Hematopoietic multipotent progenitor cell (in vitro differentiated cells): ENCODE measurements at regions not wholly inside any gene's neighbourhood (a gene's known extent, or its start where the extent isn't known, plus 50 kb on each side); places are given as distances from the start of the nearest gene placed in this dataset.

ENCODE experiments used
- DNase-seq, 3 donors: peaks; one replicate each; pipeline ENCODE4 v3.0.0-alpha.2; 2011 to 2015; ENCODE audit warnings: low read depth in 2 of 3, low spot score in 2 of 3

DNA sequence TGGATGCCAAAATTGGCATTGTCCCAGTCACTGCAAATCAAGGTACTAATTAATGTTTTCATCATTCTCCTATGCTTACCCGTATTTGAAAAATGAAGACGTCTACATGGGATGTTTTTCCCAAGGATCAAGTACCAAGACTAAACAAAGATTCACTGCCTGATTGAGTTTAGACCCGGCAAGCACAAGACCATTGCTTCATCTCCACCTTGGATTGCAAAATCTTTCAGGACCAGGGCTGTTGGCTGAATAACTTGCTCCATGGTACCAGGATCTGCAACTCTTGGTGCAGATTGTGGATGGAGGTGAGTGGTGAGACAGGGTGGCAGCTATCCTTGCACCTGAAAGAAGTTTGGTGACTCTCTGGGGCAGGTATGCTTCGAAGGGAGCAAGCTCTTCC lies 122.5 kb upstream of the ETS2 start:
- no peak for DNase-seq

DNA sequence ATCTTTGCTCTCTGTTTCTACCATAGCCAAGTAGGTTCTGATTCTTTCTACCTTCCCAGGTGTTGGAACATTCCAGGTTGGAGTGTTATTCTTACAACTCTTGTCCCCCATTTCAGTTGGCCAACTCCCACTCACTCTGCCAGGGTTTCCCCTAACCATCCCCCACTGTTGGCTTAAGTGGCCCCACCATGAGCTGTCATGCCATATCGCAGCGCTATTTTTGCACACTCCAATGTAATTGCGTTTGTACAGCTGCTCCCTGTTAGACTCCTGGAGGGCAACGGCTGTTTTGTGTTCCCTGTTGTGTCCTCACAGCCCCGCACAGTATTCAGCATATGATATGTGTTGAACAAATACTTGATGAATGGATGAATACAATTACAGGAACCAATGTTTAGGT lies 117.7 kb upstream of the ETS2 start:
- no peak for DNase-seq

DNA sequence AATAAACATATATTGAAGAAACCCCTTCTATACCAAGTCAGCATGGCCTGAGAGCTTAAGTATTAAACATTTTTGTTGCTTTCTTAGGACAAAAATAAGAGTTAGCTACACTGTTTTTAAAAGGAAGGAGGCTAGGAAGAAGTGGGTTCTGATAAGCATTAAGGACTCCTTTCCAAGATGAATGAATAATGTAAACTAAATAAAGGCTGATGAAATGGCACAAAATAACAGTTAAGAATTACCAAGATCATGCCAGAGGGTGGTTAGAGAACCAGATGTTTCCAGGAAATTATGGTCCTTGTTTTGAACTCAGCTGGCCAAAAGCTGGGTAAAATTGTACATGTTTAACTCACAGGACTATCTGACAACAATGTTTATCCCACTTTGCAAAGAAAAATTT lies 114.1 kb upstream of the ETS2 start:
- DNase-seq, result peak in 2 of 3 donors; percentile 16 to 56

DNA sequence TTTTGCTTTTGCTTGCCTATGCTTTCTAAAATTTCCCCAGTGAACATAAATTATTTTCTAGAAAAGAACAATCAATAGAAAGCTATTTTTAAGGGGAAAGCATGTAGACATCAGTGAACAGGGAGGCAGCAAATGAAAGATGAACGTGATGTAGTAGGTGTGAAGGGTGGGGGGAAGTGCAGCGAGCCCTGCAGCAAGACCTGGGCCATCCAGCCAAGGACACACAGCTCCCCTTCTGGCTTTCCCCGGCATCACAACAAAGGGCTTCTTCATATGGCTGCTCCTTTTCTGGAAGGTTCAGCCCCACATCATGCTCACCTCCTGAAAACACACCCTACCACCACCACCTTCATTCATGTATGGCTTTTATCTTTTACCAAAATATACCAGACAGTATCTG lies 109.2 kb upstream of the ETS2 start:
- no peak for DNase-seq

DNA sequence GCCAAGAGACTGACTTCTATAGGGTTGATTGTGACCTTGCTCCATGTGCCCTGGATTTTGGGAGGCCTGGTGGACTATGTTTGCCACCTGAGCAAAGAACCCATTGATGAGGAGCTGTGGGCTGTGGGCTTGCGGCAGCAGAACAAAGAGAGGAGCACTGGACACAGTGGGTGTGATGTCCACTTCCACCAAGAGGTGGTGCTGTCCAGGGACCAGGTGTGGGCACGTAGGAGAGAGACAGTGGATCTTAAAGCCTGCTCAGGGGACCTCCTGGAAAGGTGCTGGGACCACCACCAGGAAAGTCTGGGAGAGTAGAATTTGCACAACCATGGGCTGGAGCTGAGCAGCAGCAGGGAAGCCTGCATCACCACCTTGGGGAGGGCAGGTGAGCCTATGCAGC lies 106.7 kb upstream of the ETS2 start:
- no peak for DNase-seq

DNA sequence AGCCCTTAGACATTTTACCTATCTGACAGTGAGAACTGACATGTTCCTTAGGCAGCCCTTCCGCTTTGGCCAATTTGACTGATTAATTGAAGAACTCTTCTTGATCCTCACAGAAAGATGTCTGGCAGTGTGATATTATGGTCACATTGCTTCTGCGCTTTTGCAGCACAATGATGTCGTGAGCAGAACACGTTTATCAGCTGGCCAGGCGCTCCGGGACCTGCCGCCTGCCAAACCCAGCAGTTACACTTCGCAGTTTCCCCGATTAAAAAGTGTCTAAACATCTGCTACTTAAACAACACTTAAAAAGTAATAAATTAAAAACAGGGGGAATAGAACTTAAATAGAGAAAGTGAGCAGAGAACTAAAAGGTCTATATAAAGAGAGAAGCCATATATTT lies 103.5 kb upstream of the ETS2 start:
- no peak for DNase-seq

DNA sequence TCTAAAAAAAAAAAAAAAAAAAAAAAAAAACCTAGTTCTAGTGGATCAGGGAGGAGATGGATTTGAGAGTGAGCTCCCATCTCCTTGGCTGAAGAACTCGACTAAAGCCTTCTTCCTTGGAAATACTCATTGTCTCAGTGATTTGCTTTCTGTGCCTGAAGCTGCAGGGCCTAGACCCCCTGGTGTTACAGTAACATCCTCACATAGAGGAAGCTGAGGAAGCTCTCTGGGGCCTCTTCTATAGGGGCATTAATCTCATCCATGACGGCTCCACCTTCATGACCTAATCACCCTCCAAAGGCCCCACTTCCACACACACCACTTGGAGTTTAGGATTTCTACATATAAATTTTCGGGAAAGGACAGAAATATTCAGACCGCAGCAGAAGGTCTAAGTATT lies 95.9 kb upstream of the ETS2 start:
- peak in 1 of 3 donors; percentile 41 for DNase-seq

DNA sequence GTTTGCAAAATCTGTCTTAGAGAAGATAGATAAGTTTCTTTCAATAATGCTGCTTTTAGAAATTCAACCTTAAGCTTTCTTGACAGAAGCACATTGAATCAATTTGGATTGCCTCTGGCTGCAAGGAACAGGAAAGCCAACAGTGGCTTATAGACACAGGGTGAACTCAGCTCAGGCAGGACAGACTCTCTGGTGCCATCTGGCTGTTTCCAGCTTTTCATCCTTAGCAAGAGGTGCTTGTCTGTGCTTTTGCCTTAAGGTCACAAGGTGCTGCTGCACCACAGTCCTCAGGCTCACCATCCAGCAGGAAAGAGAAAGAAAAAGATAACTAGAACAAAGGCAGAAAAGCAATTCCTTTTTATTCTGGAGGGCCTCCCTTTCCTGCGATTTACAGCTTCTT lies 93.7 kb upstream of the ETS2 start:
- DNase-seq, result peak in 2 of 3 donors; percentile 28 to 41

DNA sequence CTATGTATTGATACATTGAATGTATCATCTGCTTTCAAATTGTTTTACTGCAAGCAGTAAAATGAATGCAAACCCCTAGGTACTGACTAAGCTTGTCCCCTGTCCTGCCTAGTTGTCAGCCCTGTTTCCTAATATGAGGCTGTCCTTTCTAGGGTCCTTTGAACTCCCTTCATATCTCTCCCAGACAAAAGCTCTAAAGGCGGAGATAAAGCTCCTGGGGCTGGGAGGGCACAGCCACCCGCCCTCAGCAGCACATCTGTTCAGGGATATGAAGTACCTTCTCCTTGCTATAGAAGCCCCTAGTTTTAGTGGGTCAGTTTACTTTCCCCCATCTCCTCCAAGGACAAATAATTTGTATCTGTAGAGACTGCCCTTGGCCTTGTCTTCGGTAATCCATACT lies 93.1 kb upstream of the ETS2 start:
- no peak for DNase-seq

DNA sequence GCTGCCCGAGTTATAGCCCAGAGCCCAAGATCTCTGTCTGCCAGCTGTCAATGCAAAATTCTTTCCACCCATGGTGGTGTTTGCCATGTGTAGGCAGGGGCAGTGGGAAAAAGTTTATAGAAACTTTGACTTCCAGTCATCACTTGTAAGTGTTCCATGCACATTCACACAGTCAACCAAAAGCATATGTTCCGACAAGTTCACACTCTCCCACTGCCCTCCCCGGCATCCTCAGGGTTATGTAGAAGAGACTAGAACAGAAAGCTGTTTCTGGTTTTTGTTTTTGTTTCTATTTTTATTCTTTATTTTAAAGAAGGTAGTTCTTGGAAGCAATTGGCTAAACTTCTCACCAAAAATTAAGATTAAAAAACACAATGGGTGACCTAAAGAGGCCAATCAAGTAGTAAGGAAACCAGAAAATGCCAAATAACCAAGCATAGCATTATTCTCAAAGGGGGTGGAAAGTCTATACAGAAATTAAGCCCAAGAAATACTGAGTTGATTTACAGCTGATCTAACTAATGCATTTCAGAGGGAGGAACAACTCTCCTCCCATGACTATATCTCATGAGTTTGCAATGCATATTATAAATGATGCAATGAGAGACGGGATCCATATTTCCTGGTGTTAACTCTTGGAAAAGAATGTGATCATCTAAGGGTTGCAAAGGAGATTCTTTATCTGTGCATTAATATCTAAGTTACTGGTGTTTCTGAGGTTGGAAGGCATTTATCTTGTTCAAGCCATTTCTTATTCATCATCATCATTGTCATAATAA lies 91.5 kb upstream of the ETS2 start:
- no peak for DNase-seq

DNA sequence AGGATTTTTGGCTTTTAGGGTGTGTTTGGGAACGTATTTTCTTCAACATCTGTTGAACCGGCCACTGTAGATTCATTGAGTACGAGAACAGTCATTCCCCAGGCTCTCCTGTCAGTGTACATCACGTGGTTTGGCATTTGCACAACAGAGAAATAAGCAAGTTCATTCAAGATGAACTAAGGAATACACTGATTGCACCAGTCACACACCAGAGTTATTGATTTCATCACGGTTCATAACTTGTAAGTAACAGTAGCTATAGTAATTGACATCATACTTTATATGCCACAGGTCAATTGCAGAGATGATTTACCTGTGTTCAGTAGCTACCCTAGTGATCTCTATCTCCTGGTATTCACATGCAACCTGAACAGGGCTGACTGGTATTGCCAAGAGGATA lies 90.7 kb upstream of the ETS2 start:
- DNase-seq, result no peak

DNA sequence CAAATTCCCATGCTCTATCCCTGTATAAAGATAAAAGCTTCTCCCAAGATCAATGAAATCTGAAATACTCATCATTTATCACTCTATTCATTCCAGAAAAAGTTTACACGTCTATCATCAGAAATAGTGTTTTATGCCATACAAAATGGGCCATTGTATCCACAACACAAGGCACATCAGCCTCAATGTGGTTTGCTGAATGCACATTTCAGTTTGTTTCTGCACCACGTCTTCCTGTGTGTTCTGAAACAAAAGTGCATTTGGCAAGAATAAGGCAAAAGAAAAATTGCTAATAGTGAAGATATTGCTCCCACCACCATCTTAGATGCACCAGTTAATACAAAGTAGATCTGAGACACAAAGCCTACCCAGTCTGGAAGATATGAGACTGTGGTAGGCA lies 89.6 kb upstream of the ETS2 start:
- DNase-seq, result no peak

DNA sequence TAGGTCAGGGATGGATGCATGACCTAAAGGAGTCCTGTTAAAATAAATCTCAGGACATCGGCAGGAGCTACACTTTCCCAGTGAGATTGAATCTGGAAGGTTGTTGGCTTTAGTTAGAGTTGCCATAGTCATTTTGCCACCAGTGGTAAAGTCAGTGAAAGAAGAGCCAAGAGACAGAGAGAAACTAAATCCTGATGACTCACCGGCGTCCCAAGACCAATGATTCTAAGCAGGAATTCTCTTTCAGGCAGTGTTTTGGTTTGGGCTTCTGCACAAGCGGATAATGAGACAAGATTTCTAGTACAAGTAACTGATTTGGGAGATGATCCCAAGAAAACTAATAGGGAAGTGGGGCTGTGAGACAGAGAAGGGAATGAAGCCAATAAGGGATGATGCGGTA lies 88.8 kb upstream of the ETS2 start:
- no peak for DNase-seq

DNA sequence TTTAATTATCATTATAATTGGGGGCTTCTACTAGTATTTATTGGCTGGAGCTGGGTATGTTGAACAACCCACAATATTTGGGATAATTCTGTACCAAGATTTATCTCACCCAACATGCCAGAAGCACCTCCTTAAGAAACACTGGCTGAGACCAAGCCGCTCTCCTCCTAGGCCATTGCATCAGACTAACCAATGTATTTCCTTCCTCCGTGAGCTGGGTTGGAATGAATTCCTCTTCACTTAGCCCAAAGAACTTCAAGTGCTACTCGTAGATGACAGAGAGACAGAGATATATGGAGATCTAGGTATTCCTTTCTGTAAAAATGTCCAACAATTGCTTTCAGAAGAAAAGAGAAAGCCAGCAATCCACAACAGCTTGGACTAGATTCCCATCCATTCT lies 87.2 kb upstream of the ETS2 start:
- DNase-seq, result no peak

DNA sequence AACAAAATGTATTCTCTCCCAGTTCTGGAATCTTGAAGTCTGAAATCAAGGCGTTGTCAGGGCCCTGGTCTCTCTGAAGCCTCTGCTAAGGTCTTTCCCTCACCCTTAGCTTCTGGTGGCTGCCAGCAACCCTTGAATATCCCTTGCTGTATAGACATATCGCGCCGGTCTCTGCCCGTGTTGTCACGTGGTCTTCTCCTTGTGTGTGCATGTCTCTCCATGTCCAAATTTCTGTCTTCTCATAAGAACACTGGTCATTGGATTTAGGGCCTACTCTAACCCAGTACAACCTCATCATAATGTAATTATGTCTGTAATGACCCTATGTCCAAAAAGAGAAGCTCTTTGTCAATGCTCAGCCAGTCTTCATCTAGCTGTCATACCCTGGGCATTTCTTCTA lies 85.7 kb upstream of the ETS2 start:
- no peak for DNase-seq

DNA sequence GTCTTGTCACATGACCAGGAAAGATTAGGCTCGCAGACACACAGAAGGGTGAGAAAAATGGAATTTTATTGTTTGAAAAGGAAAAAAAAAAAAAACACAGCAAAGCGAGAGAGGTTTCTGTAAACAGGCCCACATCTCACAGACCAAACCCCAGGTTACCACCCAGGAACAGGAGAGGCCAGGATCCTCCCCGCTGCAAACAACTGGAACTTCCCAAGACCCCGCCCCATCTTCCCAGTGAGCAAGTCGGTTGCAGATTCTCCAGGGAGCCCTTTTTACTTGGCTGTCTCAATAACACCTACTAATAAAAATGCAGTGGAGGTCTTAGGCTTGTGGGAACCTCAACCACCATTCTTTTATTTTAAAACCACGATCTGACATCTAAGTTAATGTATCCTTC lies 84.7 kb upstream of the ETS2 start:
- DNase-seq, result no peak

DNA sequence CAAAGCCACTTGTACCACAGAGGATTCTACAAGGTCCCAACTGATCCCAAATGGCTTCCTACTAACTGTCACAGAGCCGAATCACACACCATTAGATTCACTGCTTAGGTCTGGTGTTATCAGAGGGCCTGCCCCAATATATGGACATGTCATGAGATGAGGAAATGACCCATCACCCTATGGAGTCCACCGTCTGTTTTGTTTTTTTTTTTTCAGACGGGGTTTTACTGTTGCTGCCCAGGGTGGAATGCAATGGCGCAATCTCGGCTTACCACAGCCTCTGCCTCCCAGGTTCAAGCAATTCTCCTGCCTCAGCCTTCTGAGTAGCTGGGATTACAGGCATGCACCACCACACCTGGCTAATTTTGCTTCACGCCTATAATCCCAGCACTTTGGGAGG lies 83.8 kb upstream of the ETS2 start:
- DNase-seq, result no peak

DNA sequence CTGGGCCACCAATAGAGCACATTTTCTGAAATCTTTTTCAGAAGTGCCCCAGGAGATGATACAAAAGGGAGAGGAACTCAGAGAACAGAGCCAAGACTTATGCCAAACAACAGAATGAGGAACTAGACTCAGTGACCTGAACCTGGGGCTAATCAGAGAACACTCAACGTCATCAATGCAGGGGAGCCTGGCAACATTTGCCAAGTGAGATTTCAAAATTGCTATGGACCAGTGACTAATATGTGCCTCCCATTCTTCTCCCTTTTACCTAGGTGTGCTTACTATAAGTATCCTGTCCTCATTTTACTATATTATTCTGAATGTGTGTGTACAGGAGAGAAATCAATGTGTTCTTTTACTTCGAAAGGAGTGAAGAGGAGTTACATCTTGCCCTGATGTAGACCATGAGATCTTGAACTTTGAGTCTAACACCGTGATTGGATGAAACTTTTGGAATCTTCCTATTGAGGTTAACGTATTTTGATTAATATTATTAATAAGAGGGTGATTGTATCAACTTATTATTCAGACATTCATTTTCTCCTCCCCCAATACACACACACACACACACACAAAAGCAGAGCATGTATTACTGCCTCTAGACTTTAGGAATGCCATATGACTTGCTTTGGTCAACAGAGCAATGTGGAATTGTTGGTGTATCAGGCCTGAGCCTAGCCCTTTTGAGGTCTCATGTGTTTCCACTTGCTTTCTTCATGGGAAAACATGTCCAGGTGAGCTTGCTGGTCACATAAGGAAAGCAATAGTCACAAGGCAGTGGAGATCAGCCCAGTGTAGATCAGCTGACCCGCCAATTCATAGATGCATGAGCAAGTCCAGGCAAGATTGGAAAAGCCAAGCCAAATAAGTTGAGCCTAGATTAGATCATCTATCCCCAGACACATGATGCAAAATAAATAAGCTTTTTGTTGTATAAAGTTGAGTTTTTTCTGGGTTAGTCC lies 80.3 kb upstream of the ETS2 start:
- DNase-seq, result no peak

DNA sequence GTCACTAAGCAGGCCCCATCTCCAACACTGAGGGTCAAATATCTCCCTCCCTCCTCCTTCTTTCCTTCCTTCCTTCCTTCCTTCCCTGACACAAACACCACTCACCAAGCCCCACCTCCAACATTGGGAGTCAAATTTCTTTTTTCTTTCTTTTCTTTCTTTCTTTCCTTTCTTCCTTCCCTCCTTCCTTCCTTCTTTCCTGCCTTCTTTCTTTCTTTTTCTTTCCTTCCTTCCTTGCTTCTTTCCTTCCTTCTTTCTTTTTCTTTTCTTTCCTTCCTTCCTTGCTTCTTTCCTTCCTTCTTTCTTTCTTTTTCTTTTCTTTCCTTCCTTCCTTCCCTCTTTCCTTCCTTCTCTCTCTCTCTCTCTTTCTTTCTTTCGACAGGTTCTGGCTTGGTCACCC lies 79.2 kb upstream of the ETS2 start:
- no peak for DNase-seq

DNA sequence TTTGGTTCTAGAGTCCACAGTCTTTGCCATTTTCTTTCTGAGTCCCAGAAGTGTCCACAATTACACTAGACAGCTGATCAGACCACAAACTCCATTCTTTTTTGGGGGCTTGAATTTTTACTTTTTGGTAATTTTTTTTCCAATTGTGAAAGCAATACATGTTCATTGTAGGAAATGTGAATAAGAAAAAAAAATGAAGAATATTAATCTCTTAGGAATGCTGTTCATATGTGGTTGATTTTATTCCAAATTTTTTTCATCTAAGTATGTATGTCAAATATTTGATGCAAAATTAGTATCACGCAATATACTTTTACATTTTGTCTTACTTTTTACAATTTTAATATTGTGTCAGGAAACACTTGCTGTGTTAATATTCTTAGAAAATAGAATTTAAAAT lies 76.4 kb upstream of the ETS2 start:
- no peak for DNase-seq

DNA sequence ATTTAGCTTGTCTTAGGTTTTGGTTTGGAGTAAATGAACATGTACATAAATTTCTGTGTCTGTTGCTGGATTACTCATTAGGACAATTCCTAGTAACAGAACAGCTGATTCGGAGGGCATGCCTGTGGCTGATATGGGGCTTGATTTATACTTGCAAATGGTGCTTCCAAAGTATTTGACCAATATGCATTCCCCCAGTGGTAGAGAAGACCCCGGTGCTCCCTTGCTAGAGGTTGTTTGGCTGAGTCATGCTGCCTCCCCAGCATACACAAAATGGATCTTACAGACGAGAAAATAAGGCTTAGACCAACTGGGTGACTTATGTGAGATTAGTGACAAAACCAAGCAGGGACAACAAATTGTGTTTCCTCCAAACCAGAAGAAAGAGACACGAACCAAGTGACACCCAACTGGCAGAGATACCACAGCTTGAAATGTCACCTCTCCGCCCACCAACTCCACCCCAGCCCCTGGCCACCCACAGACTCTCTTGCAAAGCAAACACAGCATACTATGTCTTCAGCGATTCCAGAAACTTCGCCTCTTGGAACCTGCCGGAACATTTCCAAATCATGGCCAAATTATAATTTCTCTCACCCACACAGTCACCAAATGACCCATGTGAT lies 75.9 kb upstream of the ETS2 start:
- no peak for DNase-seq
